IPS-NIHi11 (cell line): ENCODE measurements at regions not wholly inside any gene's neighbourhood (a gene's known extent, or its start where the extent isn't known, plus 50 kb on each side); places are given as distances from the start of the nearest gene placed in this dataset.

Experiments
- DNase-seq: peaks from one replicate; pipeline ENCODE4 v3.0.0; 2012; ENCODE audit warnings: mixed read lengths, low spot score

- DNase-seq, result no peak
These were observed 316.4 kb upstream of the ADGRL2 start for GRCh38 chr1:81484284-81484683.

DNA sequence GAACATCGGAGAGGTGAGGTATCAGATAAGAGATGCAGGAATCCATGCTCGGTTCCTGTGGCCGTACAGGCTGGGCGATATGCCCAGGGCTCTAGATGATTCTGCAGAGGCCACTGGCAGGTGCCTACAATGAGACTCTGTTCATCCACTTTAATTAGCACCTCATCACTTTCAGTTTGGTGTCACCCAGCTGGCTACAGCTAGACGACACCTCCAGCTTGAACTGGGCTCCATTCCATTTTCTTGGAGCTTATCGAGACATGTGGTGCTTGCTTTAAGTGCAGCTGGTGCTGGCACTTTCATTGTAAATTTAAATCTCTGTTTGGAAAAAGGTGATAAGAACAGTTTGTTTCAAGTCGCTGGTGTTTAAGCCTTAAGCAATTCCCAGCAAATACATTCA, 322.5 kb upstream of the ADGRL2 start:
- DNase-seq, result no peak

- no peak for DNase-seq
These were observed 323.0 kb upstream of the ADGRL2 start for GRCh38 chr1:81477710-81478109.

GRCh38 chr1:81472387-81472786, 328.3 kb upstream of the ADGRL2 start:
- no peak for DNase-seq

DNA sequence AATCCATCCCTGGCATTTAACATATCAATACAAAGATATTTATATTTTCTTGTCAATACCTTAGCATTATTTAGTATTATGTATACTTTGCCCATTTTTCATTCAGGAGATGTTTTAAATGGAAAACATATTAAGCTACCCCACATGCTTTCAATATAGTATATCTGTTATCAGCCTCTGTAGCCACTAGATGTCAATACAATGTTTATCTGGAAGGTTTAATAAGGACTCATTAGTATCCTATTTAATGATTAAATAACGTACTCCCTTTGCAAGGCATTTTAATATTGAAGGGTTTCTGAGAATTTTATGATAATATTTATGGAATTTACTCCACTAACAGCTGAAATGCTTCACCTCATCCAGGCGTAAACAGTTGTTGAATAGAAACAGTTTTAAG, 329.5 kb upstream of the ADGRL2 start:
- DNase-seq, result no peak

DNA sequence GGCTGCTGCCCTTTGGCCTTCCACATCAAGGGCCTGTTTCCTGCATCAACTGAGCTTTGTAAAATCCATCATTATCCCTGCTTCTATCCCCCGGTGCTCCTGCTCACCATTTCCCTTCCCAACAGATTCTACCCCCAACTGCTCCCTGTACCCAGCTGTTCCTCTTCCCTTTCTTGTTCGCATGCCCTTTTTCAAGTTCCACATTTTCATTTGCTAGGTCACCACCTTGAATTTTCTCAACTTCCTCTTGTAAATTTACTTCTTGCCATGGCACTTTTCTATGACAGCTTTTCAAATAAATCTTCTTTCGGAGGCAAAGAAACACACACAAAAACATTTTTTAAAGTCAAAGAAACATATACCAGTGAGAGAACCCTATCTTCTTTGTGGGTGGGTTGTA, 330.5 kb upstream of the ADGRL2 start:
- DNase-seq, result no peak

DNA sequence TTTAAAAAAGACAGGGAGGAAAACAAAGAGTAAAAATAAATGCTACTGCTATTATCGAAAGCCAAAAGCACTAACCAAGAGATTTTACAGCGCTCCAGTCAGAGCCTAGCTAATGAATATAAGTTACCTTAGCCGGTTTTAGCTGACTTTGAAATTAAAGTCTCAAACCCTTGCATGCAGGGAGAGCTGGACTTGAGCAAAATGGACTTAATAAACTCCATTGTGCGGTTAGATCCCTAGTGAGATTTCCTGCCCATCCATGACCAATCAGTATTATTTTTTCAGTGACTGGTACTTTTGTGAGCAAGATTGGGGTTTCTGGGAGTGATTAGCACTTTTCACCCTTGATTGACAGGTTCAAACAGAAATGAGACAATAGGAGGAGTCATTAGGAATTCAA, 333.4 kb upstream of the ADGRL2 start:
- DNase-seq, result no peak

GRCh38 chr1:81466961-81467360, 333.8 kb upstream of the ADGRL2 start:
- no peak for DNase-seq

- no peak for DNase-seq
These were observed 336.5 kb upstream of the ADGRL2 start for GRCh38 chr1:81463936-81464837.

GRCh38 chr1:81459043-81459442, 341.7 kb upstream of the ADGRL2 start:
- no peak for DNase-seq

- DNase-seq, result no peak
These were observed 342.5 kb upstream of the ADGRL2 start for GRCh38 chr1:81458186-81458585.

GRCh38 chr1:81455481-81455880, 345.3 kb upstream of the ADGRL2 start:
- DNase-seq, result no peak

DNA sequence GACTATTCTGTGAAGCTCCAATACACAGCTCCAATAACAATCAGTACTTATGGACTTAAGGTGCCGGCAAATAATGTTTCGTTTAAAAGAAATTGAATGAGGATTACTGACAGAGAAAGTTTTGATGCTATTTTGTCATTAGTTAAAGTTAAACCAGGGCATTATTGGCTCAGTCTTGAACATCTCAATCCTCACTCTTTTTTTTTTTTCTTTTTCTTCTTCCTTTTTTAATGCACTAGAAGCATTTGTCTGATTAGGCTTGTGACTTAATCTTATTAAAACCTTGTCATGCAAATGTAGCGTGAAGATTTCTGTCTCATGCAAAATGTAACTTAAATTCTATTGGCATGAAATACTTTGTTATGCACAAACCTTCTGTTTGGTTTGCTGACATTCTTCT, 346.8 kb upstream of the ADGRL2 start:
- no peak for DNase-seq

- DNase-seq, result no peak
These were observed 347.4 kb upstream of the ADGRL2 start for GRCh38 chr1:81453367-81453703.

- no peak for DNase-seq
These were observed 347.9 kb upstream of the ADGRL2 start for GRCh38 chr1:81452693-81453366.

DNA sequence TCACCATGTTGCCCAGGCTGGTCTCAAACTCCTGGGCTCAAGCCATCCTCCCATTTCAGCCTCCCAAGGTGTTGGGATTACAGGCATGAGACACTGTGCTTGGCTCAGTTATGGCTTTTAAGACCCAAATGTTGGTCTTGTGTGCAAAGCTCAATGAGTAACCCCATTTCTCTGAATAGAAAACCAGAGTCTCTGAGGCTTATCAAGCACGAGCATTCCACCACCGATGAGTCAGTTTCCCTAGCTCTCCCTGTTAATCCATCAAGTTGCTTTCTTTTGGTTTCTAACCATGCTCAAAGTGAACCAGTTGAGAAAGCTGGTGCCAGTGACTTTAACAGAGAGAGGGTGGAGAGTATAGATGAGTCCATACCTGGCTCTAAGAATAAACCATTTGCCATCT, 350.9 kb upstream of the ADGRL2 start:
- DNase-seq, result no peak

DNA sequence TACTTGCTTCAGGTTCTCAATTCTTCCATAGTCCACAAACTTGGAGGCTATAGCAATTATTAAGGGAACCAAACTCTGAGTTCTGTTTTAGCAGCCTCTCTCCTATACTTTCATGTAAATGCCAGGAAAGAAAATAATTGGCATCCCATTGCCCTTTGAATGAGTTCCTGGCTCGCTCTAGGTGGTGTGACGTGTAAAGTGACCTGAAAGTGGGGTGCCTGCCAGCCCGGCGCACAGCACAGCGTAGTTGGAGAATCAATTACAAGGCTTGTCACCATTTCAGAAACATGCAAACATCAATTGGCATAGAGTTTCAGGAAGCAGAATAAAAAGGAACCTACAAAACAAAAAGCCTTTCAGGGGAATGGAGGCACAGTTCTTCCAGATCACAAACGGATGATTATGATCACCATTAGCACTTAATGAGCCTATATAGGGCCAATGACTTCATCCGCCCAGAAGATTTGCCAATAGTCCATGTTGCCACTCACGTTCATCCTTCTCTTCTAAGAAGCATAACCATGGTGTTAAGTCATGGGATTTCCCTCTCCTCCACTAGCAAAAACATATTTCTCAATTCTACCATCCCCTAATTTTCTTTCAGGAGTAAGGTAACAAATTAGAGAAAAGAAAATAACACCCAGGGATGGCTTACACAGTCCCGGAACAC, 354.6 kb upstream of the ADGRL2 start:
- DNase-seq, result no peak

GRCh38 chr1:81443288-81443687, 357.4 kb upstream of the ADGRL2 start:
- no peak for DNase-seq

- no peak for DNase-seq
These were observed 361.5 kb upstream of the ADGRL2 start for GRCh38 chr1:81439046-81439823.

DNA sequence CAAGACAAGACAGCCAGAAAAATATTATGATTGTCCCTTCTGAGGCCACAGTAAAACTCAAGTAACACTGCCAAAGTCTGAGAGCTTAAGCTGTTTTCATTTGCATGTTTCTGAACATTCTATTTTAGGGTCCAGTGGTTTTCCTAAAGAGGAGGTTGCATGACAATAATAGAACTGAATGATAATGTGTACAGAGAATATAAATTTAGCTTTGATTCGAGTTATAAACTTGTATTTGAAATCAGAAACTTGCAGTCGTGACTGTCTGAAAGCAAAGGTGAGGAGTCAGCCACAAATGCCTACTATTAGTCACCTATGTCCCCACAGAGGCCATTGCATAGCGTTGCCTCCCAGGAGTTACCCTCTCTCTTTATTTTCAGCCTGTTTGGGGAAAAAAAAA, 363.1 kb upstream of the ADGRL2 start:
- DNase-seq, result no peak

DNA sequence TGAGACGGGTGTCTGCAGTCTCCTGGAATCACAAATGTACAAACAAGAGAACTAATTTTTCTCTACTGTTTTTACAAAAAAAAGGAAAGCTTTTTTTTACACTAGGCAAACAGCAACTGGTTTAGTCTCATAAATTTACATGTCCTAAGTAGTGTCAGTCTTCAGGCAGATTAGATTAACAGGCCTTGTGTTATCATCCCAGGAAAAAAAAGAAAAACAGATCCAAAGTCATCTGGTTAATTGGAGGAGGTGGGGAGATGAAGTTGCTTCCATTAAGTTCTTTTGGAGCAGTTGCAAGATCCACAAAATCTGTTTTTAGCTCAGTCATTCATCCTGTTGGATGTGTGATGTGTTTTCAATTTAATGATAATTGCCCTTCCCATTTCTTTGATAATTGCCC, 363.5 kb upstream of the ADGRL2 start:
- no peak for DNase-seq

GRCh38 chr1:81435175-81435574, 365.6 kb upstream of the ADGRL2 start:
- no peak for DNase-seq
